Renal pelvis (tissue), 1 donor: ENCODE measurements at regions not wholly inside any gene's neighbourhood (a gene's known extent, or its start where the extent isn't known, plus 50 kb on each side); places are given as distances from the start of the nearest gene placed in this dataset.

ENCODE experiments used
- DNase-seq: peaks from one replicate; pipeline ENCODE4 v3.0.0-alpha.2; 2013

GRCh38 chr5:155844542-155844941 lies 482.4 kb upstream of the SGCD start:
- DNase-seq, result no peak

GRCh38 chr5:155850370-155850769 lies 476.6 kb upstream of the SGCD start:
- no peak for DNase-seq

DNA sequence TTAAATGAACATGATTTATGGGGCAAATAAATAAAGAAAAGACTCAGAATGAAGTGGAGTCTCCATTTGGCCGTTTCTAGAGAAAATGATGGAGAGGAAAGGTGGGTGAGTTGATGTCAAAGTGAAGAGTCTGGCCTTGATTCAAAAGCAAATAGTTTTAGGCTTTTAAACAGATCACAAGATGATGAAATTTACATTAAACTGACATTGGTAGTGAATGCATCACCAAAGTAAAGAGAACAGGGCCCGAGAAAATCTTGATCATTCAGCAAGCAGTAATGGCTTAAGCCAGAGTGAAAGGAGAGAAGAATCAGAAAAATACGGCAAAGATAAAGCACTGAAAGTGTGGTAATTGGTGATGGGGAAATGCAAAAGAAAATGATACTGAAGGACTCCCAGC lies 460.0 kb upstream of the SGCD start:
- DNase-seq, result no peak

GRCh38 chr5:155867522-155868088 lies 459.4 kb upstream of the SGCD start:
- DNase-seq, result no peak

- DNase-seq, result no peak
Observed at GRCh38 chr5:155870636-155871035, 456.3 kb upstream of the SGCD start.

DNA sequence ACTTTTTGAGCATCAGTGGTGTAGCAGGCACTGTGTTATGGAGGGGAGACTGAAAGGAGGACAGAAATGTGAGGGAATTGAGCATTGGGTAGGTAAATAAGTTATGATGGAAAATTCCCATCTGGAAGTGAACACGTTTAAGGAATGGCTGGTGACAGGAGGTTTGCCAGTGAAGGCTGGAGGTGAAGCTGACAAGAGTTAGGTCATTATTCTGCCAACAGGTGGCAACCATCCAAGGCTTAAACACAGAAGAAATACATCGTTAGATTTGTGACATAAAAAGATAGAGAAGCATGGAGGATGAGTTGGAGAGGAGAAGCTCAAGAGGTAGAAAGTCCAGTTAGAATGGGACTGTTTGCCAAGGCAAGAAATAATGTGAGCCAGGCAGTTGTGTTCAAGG lies 455.3 kb upstream of the SGCD start:
- no peak for DNase-seq

- DNase-seq, result no peak
Observed at GRCh38 chr5:155872629-155873220, 454.2 kb upstream of the SGCD start.

DNA sequence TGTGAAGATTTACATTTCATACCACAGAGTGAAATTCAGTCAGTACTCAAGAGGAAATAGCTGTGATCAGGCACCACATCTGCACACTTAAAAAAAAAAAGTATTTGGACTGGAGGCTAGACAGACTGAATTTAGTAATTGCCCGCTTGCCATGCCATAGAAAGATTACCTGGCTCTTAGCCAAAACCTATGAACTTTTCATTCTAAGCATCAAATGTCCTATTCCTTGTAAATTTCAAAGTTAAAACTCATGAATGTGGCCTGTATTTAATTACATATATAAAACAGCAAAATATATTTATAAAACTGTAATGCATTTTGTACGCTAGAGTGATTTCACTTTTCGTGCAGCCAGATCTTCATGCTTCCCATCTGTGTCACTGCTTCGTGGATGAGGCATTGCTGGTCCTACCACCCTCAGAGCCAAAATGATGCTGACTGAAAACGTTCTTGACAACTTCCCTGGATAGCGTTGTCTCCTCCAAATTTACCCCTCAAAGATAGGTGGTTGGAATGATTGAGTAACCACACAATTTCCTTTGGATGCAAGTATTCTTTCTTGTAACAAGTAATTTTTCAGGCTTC lies 447.9 kb upstream of the SGCD start:
- no peak for DNase-seq

GRCh38 chr5:155884041-155884440 lies 442.9 kb upstream of the SGCD start:
- DNase-seq, result no peak

DNA sequence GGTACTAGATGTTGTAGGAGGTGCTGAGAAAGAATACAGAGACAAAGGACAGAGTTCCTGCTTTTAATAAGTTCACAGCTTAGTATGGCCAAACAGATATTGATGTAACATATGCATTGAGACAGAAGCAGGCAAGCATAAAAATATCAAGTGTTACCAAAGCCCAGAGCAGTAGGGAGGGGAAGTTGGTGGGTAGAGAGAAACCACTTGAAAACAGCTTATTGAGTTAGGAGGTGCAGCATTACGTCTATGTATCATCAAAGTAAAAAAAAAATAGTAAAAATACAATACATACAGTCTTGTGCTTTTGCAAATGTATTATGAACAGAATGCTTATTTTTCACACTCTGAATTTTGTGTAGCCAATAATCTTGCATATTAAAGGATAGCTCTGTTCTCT lies 441.8 kb upstream of the SGCD start:
- no peak for DNase-seq

GRCh38 chr5:155886311-155887031 lies 440.5 kb upstream of the SGCD start:
- DNase-seq, result no peak

- DNase-seq, result no peak
Observed at GRCh38 chr5:155895484-155895883, 431.5 kb upstream of the SGCD start.

DNA sequence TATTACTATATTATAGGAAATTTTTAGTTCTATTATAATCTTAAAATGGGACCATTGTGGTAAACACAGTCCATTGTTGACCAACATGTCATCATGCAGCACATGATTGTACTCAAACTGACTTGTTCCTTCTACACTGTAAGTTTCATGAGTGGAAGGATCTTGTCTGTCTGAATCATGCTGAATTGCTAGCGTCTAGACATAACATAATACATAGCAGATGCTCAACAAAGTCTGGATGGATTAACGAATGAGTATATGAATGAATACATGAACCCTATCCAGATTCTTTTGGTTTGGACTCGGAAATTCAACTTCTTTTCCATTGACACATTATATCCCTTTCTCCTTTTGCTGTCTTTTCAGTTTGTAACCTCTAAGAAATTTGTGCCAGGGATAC lies 429.2 kb upstream of the SGCD start:
- DNase-seq, result no peak

DNA sequence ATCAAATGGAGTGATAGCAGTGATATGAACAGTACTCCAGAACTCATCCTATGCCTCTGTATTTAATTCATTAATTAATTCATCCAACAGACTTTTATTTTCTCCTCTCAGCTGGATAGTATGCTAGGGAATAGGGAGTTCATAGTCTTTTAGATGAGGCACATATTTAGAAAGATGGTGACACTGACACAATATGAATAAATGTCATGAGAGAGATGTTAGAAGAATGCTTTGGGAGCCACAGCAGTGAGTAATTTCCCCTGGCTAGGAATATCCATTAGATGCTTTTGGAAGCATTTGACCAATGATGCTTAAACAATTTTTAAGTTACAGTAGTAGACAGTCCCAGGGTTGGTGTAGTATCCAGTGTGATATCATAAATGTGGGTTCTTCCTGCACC lies 428.7 kb upstream of the SGCD start:
- no peak for DNase-seq

- DNase-seq, result no peak
Observed at GRCh38 chr5:155903791-155904190, 423.2 kb upstream of the SGCD start.

DNA sequence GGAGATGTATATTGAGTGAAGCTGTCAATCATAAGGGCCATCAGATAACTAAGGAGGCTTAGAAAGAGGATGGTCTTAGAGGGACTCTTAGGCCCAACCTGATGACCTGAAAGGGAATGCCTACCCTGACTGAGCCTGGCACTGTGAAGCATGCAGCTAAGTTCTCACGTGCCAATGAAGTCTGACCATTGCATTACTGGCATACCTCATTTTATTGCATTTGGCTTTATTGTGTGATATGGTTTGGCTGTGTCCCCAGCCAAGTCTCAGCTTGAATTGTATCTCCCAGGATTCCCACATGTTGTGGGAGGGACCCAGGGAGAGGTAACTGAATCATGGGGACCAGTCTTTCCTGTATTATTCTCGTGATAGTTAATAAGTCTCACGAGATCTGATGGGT lies 421.6 kb upstream of the SGCD start:
- DNase-seq, result no peak

DNA sequence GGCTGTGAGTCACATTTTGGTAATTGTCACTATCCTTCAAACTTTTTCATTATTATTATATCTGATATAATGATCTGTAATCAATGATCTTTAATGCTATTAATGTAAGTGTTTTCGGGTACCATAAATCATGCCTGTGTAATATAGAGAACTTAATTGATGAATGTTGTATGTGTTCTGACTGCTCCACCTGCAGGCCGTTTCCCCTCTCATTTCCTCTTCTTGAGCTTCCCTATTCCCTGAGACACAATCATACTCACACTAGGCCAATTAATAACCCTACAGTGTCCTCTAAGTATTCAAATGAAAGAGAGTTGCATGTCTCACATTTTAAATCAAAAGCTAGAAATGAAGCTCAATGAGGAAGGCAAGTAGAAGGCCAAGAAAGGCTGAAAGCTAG lies 420.9 kb upstream of the SGCD start:
- DNase-seq, result no peak

- DNase-seq, result no peak
Observed at GRCh38 chr5:155908543-155908942, 418.4 kb upstream of the SGCD start.

DNA sequence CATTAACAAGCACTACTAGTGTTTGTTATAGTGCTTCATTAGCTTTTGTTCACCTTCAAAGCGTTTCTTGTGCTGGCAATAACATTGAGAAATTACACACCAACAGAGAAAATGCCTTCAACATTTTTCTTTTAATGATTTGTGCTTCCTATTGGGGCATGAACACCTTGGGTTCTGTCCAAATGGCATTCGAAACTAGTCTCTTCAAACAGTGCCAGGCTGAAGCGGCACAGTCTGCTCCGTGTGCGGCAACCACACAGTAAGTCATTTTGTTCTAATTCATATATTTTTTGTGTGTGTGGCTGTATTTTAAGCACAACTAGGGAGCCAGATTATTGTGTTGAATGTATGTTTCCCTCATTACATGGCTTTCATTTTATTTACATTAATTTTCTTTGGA lies 414.7 kb upstream of the SGCD start:
- no peak for DNase-seq

DNA sequence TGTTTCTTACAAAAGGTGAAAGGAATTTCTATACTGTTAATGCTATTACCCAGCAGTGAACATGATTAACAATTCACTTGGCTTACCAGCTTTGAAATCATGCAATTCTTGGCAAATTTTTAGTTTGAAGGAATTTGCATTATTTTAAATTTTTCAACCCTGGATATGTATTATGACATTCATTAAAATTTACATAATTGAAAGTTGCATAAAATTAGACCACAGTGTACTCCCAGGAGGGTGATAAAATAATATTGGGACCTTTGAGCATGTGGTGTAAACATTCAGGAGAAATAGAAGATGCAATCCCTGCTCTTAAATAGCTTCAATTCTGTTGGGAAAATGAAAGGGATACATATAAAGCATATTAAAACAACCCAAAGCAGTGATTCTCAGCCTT lies 412.2 kb upstream of the SGCD start:
- no peak for DNase-seq

DNA sequence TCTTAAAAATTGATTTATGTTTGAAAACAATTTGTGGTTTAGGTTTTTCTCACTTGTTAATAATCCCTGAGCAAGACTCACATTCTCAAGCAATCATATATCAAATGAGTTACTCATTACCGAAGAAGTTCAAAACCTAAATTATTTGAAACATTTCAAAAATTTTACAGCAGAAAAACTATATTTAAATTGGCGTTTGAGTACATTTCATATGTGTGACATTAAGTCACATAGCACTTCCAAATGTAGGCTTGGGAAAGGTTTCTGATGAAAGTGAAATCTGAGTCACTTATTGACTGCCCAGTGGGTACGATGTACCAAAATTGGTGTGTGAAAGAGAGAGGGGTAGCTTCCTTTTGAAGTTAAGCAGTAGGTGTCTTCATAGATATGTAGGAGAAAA lies 411.4 kb upstream of the SGCD start:
- no peak for DNase-seq

GRCh38 chr5:155919126-155919525 lies 407.8 kb upstream of the SGCD start:
- DNase-seq, result no peak

DNA sequence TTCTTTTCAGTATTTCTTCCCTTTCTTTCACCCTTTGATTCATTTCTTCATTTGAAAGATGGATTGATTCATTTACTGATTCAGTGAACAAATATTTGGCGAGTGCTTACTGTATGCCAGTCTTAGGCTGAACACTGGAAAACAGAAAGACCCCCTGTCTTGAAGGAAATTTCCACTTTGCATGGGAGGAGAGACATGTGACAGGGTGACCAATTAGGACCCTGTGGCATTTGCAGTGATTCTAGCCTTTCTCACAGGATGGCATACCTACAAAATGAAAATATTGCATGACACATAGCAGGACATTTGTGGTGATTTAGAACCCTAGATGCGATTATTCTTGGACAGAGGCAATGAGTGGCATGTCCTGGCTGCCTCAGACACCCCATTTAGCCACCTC lies 407.2 kb upstream of the SGCD start:
- no peak for DNase-seq

DNA sequence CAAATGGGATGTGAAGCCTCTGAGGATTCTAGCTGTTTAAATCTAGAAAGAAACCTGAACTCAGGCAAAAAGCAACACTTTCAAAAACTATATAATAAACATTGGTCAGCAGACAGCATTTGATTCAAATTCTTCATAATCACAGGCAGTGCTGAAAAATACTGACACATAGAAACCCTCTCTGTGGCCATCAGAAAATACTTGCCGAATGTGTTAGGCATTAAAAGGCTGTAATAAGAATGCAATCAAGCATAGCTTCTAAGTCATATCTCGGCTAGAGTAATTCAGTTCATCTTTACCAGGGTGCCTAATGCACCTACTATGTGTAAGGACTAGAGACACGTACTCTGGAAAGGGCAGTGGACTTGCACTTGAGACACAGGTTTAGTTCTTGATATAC lies 405.3 kb upstream of the SGCD start:
- DNase-seq, result no peak
